KBM-7 (cell line): ENCODE measurements at regions not wholly inside any gene's neighbourhood (a gene's known extent, or its start where the extent isn't known, plus 50 kb on each side); places are given as distances from the start of the nearest gene placed in this dataset.

ENCODE experiments used
- DNase-seq: peaks from one replicate; pipeline ENCODE4 v3.0.0-alpha.2; 2015
- in situ Hi-C: fragments of 300-500 bp; cut with MboI; formaldehyde crosslinking; loops from 2 replicates; pipeline ENCODE4 v1.14.3; 2020; ENCODE audit warnings: low sequenced_read_pairs, low pct_unique_long_range_greater_than_20kb, mixed read lengths

- no peak for DNase-seq
- in situ Hi-C loops: no loop called here
These were observed 146.9 kb downstream of the MRM1 start for GRCh38 chr17:36748272-36748671.

GRCh38 chr17:36749493-36749892 lies 148.1 kb downstream of the MRM1 start:
- no peak for DNase-seq
- in situ Hi-C loops: no loop called here

- no peak for DNase-seq
- in situ Hi-C loops: no loop called here
These were observed 149.0 kb downstream of the MRM1 start for GRCh38 chr17:36750316-36750885.

GRCh38 chr17:36752096-36752888 lies 150.9 kb downstream of the MRM1 start:
- in situ Hi-C loops: no loop called here
- DNase-seq: no peak

GRCh38 chr17:36755586-36755985 lies 154.2 kb downstream of the MRM1 start:
- DNase-seq: peak; percentile 56
- in situ Hi-C loops: no loop called here

GRCh38 chr17:36756695-36757094 lies 155.3 kb downstream of the MRM1 start:
- no peak for DNase-seq

GRCh38 chr17:36760425-36760824 lies 159.0 kb downstream of the MRM1 start:
- in situ Hi-C loops: no loop called here
- DNase-seq: no peak

More at GRCh38 chr17:36756695-36757094, 155.3 kb downstream of the MRM1 start:
- in situ Hi-C loops: no loop called here

GRCh38 chr17:36761203-36761950 lies 160.0 kb downstream of the MRM1 start:
- in situ Hi-C loops: no loop called here

GRCh38 chr17:36765436-36766043 lies 164.2 kb downstream of the MRM1 start:
- no peak for DNase-seq

More at GRCh38 chr17:36761203-36761950, 160.0 kb downstream of the MRM1 start:
- DNase-seq: no peak

GRCh38 chr17:36768394-36768793 lies 167.0 kb downstream of the MRM1 start:
- peak; percentile 14 for DNase-seq
- in situ Hi-C loops: no loop called here

More at GRCh38 chr17:36765436-36766043, 164.2 kb downstream of the MRM1 start:
- in situ Hi-C loops: no loop called here

- in situ Hi-C loops: no loop called here
- DNase-seq: no peak
These were observed 164.2 kb upstream of the LHX1 start for GRCh38 chr17:36773039-36773438.

GRCh38 chr17:36777118-36777517 lies 160.2 kb upstream of the LHX1 start:
- in situ Hi-C loops: no loop called here
- peak; percentile 26 for DNase-seq

GRCh38 chr17:36778448-36778847 lies 158.8 kb upstream of the LHX1 start:
- no peak for DNase-seq
- in situ Hi-C loops: no loop called here

GRCh38 chr17:36779550-36779949 lies 157.7 kb upstream of the LHX1 start:
- in situ Hi-C loops: no loop called here
- DNase-seq: no peak

GRCh38 chr17:36784633-36785032 lies 152.6 kb upstream of the LHX1 start:
- DNase-seq: no peak
- in situ Hi-C loops: no loop called here

- in situ Hi-C loops: no loop called here
- DNase-seq: no peak
These were observed 150.4 kb upstream of the LHX1 start for GRCh38 chr17:36786867-36787266.

GRCh38 chr17:36791150-36791941 lies 145.9 kb upstream of the LHX1 start:
- DNase-seq: no peak
- in situ Hi-C loops: no loop called here

- in situ Hi-C loops: no loop called here
- DNase-seq: no peak
These were observed 145.3 kb upstream of the LHX1 start for GRCh38 chr17:36791942-36792475.

- no peak for DNase-seq
These were observed 144.4 kb upstream of the LHX1 start for GRCh38 chr17:36792849-36793248.

More at GRCh38 chr17:36792849-36793248, 144.4 kb upstream of the LHX1 start:
- in situ Hi-C loops: no loop called here
